ENCODE measurements at regions not wholly inside any gene's neighbourhood (a gene's known extent, or its start where the extent isn't known, plus 50 kb on each side); places are given as distances from the start of the nearest gene placed in this dataset.

DNA sequence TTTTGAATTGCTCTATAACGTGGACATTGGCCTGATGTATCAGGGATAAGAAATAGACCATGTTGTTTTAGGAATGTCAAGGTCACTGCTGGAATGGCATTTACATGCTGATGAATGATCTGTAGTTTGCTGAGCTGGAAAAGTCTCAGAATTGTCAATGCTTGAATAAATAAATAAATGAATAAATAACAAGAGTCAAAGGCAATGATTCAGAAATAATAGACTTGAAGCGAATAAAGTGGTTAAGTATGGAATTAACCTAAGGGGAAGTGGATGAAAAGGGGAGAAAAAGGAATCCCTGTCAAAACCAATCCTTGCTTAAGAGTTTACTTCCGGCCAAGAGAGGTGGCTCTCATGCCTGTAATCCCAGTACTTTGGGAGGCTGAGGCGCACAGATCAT, 1620.0 kb downstream of the SUCLG1 start:
- TF ChIP-seq, protein P1, sequence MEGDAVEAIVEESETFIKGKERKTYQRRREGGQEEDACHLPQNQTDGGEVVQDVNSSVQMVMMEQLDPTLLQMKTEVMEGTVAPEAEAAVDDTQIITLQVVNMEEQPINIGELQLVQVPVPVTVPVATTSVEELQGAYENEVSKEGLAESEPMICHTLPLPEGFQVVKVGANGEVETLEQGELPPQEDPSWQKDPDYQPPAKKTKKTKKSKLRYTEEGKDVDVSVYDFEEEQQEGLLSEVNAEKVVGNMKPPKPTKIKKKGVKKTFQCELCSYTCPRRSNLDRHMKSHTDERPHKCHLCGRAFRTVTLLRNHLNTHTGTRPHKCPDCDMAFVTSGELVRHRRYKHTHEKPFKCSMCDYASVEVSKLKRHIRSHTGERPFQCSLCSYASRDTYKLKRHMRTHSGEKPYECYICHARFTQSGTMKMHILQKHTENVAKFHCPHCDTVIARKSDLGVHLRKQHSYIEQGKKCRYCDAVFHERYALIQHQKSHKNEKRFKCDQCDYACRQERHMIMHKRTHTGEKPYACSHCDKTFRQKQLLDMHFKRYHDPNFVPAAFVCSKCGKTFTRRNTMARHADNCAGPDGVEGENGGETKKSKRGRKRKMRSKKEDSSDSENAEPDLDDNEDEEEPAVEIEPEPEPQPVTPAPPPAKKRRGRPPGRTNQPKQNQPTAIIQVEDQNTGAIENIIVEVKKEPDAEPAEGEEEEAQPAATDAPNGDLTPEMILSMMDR (IDR thresholded peaks at IDR 0.05): no peak
- no peak for TF ChIP-seq POLR2A (IDR thresholded peaks at IDR 0.05)

Data from heart left ventricle (tissue), 13 donors.